OCI-LY7 (cell line): ENCODE measurements at regions not wholly inside any gene's neighbourhood (a gene's known extent, or its start where the extent isn't known, plus 50 kb on each side); places are given as distances from the start of the nearest gene placed in this dataset.

Source experiments
- BruUV-seq: library from RNA; stranded (reverse); fragments of 400-500 nt; replicated peaks from 2 replicates; lab custom pipeline; 2021; lab: Mats Ljungman, UMichigan
- CTCF ChIA-PET: fragments of 300-600 bp; sonication (Branson Sonifier 250); formaldehyde crosslinking; loops from one replicate; lab custom pipeline; 2022; ENCODE audit warnings: antibody characterized with exemption; ENCODE audit not compliant: unreplicated experiment; lab: Charles Lee
- POLR2A ChIA-PET: fragments of 300-600 bp; sonication (Branson Sonifier 250); formaldehyde crosslinking; loops from one replicate; lab custom pipeline; 2022; ENCODE audit warnings: antibody characterized with exemption; lab: Charles Lee
- DNase-seq: peaks from one replicate; pipeline ENCODE4 v3.0.0-alpha.2; 2015; ENCODE audit warnings: low spot score
- H2AFZ ChIP-seq: fragments of 200-600 bp; sonication (generic), shearing (Covaris generic); 2 replicates; pipeline ENCODE4 v1.6.1; 2014; ENCODE audit warnings: mild to moderate bottlenecking, antibody characterized with exemption, low read length, moderate library complexity
- H3K27ac ChIP-seq: fragments of 200-600 bp; sonication (generic); 2 replicates; pipeline ENCODE4 v1.5.1; 2014; ENCODE audit warnings: mixed run types, low read depth, mild to moderate bottlenecking, moderate library complexity, low read length, inconsistent platforms; ENCODE audit not compliant: poor library complexity, severe bottlenecking
- H3K36me3 ChIP-seq: fragments of 200-600 bp; sonication (generic); 2 replicates; pipeline ENCODE4 v1.6.1; 2014; ENCODE audit warnings: mild to moderate bottlenecking, antibody characterized with exemption, low read length, moderate library complexity, mixed read lengths; ENCODE audit not compliant: insufficient read depth
- H3K4me1 ChIP-seq: fragments of 200-600 bp; sonication (generic); 2 replicates; pipeline ENCODE4 v1.5.1; 2014; ENCODE audit warnings: mild to moderate bottlenecking, low read length; ENCODE audit not compliant: insufficient read depth, poor library complexity, severe bottlenecking
- H3K4me2 ChIP-seq: fragments of 200-600 bp; sonication (generic); 2 replicates; pipeline ENCODE4 v1.6.1; 2014; ENCODE audit warnings: mild to moderate bottlenecking, low read length
- H3K4me3 ChIP-seq: fragments of 200-600 bp; sonication (generic); 2 replicates; pipeline ENCODE4 v1.5.1; 2014; ENCODE audit warnings: mild to moderate bottlenecking, low read depth, low read length; ENCODE audit not compliant: poor library complexity, severe bottlenecking
- H3K79me2 ChIP-seq: fragments of 200-600 bp; sonication (generic); 2 replicates; pipeline ENCODE4 v1.6.1; 2016; ENCODE audit warnings: low read depth, mild to moderate bottlenecking, low read length, moderate library complexity, mixed read lengths; ENCODE audit not compliant: insufficient read depth
- H3K9me2 ChIP-seq: fragments of 200-600 bp; sonication (generic); 2 replicates; pipeline ENCODE4 v1.6.1; 2016; ENCODE audit warnings: mild to moderate bottlenecking, low read length, mixed read lengths; ENCODE audit not compliant: insufficient read depth
- H3K9me3 ChIP-seq: fragments of 200-600 bp; sonication (generic); 2 replicates; pipeline ENCODE4 v1.6.1; 2014; ENCODE audit warnings: mild to moderate bottlenecking, mixed run types, low read length, mixed read lengths
- H4K20me1 ChIP-seq: fragments of 200-600 bp; sonication (generic); 2 replicates; pipeline ENCODE4 v1.6.1; 2014; ENCODE audit warnings: mild to moderate bottlenecking, antibody characterized with exemption, low read length, moderate library complexity, mixed read lengths; ENCODE audit not compliant: insufficient read depth
- EZH2phosphoT487 ChIP-seq: fragments of 200-600 bp; sonication (generic); IDR thresholded peaks from 2 replicates; pipeline ENCODE4 v1.6.1; 2018; ENCODE audit warnings: low read depth, borderline replicate concordance, mild to moderate bottlenecking, mixed run types, antibody characterized with exemption, low read length, moderate library complexity, mixed read lengths
- intact Hi-C: fragments of 100-400 bp; cut with micrococcal nuclease; formaldehyde crosslinking; loops from one replicate; pipeline ENCODE4 v1.10.0; 2022; ENCODE audit not compliant: unreplicated experiment
- TF ChIP-seq, protein P1 (sequence below): fragments of 200-600 bp; sonication (generic); conservative IDR thresholded peaks from 2 replicates; pipeline ENCODE4 v1.5.1; 2014; ENCODE audit warnings: mild to moderate bottlenecking, antibody characterized with exemption, low read length, moderate library complexity, mixed read lengths

- H4K20me1 ChIP-seq, result no peaks in the 10 kb centered on the region
- H3K27ac ChIP-seq, result no peak overlapping the region
- DNase-seq, result no peak
- intact Hi-C loops, result no loop called here
- TF ChIP-seq EZH2phosphoT487, result no peak
- TF ChIP-seq, protein P1, sequence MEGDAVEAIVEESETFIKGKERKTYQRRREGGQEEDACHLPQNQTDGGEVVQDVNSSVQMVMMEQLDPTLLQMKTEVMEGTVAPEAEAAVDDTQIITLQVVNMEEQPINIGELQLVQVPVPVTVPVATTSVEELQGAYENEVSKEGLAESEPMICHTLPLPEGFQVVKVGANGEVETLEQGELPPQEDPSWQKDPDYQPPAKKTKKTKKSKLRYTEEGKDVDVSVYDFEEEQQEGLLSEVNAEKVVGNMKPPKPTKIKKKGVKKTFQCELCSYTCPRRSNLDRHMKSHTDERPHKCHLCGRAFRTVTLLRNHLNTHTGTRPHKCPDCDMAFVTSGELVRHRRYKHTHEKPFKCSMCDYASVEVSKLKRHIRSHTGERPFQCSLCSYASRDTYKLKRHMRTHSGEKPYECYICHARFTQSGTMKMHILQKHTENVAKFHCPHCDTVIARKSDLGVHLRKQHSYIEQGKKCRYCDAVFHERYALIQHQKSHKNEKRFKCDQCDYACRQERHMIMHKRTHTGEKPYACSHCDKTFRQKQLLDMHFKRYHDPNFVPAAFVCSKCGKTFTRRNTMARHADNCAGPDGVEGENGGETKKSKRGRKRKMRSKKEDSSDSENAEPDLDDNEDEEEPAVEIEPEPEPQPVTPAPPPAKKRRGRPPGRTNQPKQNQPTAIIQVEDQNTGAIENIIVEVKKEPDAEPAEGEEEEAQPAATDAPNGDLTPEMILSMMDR, result no peak
- H3K4me3 ChIP-seq, result no peak overlapping the region
- no peaks in the 10 kb centered on the region for H3K9me3 ChIP-seq
- H3K36me3 ChIP-seq, result no peaks in the 10 kb centered on the region
- H2AFZ ChIP-seq, result peak overlapping the region; percentile 67; the same call in 1 of the 2 replicates
- H3K4me1 ChIP-seq, result peaks cover 23% of the 10 kb centered on the region
- BruUV-seq, result no TSS peak
- H3K79me2 ChIP-seq, result no peaks in the 10 kb centered on the region
- ChIA-PET POLR2A (interaction anchor here (0.7 to 0.9 kb wide), 3 partner anchors 18 to 575 kb away, joined by 3 to 4 read pairs (median 4); no protein-coding TSS in a partner anchor), CTCF (no interaction called here)
- H3K4me2 ChIP-seq, result peak overlapping the region; percentile 23; the same call in 1 of the 2 replicates
- H3K9me2 ChIP-seq, result no peaks in the 10 kb centered on the region
Observed at GRCh38 chr13:99122171-99122570, 78.5 kb upstream of the UBAC2 start.

DNA sequence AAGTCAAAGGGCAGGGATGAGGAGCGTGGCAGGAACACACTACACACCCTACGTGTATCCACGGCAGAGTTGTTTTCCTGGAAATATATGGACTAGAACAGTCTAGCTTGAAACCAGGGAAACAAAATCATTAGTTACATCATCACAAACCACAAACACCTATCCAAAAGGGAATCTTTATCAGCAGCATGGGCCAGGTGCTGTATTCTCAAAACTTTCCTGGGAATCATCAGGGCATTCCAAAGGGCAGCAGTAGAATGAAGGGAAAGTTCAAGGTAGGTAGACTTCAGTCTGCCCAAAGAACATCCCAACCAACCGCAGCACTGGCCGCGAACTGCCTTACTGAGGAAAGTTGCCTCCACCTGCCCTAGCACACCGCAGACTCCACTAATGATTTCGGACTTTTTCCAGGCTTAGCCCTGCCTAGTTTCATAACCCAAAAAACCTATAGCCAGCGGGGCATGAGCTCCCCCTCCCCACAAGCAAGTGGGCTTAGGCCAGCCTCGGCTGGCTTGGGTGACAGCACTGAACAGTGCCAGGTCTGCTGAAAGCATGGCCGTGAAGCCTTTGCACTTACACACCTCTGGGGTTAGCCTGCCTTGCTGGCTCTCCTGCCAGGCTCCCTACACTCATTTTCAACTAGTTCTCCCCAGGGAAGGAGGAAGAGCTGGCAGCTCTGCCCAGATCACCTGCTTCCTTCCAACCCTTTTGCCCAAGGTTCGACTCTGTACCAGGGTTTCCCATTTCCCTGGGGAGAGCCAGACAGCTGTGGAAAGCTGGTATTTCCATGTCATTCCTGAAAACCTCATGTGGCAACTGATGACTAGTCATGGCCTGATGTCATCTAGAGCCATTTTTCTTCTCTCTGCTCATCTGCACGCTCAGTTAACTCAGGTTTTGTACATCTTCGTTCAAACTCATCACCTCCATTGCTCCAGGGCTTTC lies 77.3 kb upstream of the UBAC2 start:
- H2AFZ ChIP-seq, result no peak overlapping the region
- no peaks in the 10 kb centered on the region for H3K9me3 ChIP-seq
- H3K27ac ChIP-seq, result no peak overlapping the region
- intact Hi-C loops, result no loop called here
- H3K4me3 ChIP-seq, result no peak overlapping the region
- no peaks in the 10 kb centered on the region for H3K79me2 ChIP-seq
- H3K9me2 ChIP-seq, result no peaks in the 10 kb centered on the region
- no peaks in the 10 kb centered on the region for H4K20me1 ChIP-seq
- no peak overlapping the region for H3K4me2 ChIP-seq
- TF ChIP-seq EZH2phosphoT487, result no peak
- TF ChIP-seq, protein P1, result no peak
- no peaks in the 10 kb centered on the region for H3K36me3 ChIP-seq
- CTCF ChIA-PET, result interaction anchor here (0.6 kb wide), 1 partner anchor 1842 kb away, joined by 3 read pairs; no protein-coding TSS in a partner anchor
- DNase-seq, result no peak
- BruUV-seq, result no TSS peak
- POLR2A ChIA-PET, result no interaction called here
- H3K4me1 ChIP-seq, result peaks cover 28% of the 10 kb centered on the region

- H3K27ac ChIP-seq, result no peak overlapping the region
- H4K20me1 ChIP-seq, result no peaks in the 10 kb centered on the region
- ChIA-PET CTCF (interaction anchor here (0.6 kb wide), 1 partner anchor 1842 kb away, joined by 3 read pairs; no protein-coding TSS in a partner anchor), POLR2A (no interaction called here)
- no peak overlapping the region for H3K4me3 ChIP-seq
- no peaks in the 10 kb centered on the region for H3K79me2 ChIP-seq
- BruUV-seq, result no TSS peak
- intact Hi-C loops, result no loop called here
- H3K9me2 ChIP-seq, result no peaks in the 10 kb centered on the region
- TF ChIP-seq, protein P1, result no peak
- no peak for TF ChIP-seq EZH2phosphoT487
- H2AFZ ChIP-seq, result no peak overlapping the region
- no peak for DNase-seq
- H3K4me1 ChIP-seq, result peaks cover 34% of the 10 kb centered on the region
- H3K36me3 ChIP-seq, result no peaks in the 10 kb centered on the region
- no peaks in the 10 kb centered on the region for H3K9me3 ChIP-seq
- H3K4me2 ChIP-seq, result no peak overlapping the region
Observed at GRCh38 chr13:99124046-99124400, 76.6 kb upstream of the UBAC2 start.
